Superior temporal gyrus (tissue), 1 donor: ENCODE measurements at regions not wholly inside any gene's neighbourhood (a gene's known extent, or its start where the extent isn't known, plus 50 kb on each side); places are given as distances from the start of the nearest gene placed in this dataset.
"Not testable (repeated sequence)": the region's sequence is repeated elsewhere in the genome, so short reads cannot be mapped to it uniquely, and the experiment has no call there.

Experiments
- DNase-seq: peaks from one replicate; pipeline ENCODE4 v3.0.0-alpha.2; 2016; ENCODE audit errors: extremely low spot score

DNA sequence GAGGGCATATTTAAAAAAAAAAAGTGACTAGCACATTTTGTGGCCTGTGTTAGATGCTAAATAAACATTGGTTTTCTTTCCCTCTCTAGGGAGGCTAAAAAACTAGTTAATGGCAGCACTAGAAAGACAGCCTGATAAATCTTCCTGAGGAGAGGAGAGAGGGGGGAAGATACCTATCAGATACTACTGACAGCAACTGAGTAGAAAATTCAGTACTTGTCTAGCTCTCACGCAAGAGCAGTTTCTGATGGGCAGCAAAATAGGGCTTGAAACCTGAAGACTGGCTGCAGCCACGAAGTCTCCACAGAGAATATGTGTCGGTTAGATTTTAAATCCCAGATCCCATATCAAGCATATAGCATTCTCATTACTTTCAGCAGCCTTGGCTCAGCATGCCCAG, 388.2 kb downstream of the KCNA4 start:
- no peak for DNase-seq

DNA sequence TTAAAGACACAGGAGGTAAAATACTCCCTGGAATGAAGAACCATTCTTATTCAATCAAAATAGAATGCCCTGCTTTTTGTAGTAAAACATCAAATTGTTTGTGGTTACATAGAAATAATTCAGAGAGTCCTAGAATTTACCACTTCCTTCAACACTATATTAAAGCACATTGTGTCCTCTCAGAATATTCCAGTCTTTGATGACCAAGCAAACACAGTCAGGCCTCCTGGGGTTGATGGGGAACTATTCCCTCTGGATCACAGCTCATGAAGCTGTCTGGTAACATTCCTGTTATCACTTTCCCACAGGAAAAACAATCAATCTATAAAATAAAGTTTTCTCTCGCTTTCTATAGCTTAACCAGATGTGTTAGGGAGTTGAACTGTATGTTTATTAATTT, 389.3 kb downstream of the KCNA4 start:
- no peak for DNase-seq

DNA sequence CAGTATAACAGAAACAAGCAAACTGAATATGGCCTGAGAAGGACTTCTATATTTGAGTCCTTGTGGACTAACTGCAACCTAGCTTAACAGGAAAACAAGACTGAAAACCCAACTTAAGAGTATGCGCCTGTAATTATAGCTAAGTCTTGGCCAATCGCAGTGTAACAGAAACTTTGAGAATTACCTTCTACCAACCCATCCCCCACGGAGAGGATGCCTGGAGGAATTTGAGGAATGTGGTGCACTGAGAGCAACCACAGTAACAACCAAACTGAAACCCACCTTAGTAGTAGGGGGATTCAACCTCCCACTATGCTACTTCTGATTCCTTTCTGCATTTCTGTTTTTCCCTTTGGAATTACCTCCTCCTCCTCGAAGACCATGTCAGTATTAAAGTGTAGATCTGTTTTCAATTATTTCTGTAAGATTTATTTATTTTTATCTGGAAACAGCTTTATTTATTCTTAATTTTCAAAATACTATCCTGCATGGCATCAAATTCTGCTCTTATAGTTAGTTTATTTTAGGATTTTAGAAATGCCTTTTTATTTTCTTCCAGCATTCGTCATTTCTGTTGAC, 393.6 kb downstream of the KCNA4 start:
- no peak for DNase-seq

DNA sequence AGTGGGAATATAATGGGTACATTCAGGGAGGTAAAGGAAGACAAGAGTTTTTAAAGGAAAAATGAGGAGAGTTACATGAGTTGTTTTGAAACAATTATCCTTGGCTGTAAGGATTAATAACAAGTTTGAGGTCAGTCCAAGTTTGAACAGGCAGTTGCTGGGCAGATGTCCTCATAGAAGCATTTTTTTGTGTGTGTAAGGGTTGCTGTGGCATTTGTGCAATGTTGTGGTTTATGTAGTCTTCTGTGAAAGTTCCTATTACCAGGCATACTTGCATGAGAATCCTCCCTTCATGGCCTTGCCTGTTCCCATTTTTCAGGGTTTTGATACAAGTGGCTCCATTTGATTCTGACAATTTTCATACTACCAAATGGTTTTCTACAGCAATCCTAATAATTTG, 400.2 kb downstream of the KCNA4 start:
- DNase-seq, result no peak

DNA sequence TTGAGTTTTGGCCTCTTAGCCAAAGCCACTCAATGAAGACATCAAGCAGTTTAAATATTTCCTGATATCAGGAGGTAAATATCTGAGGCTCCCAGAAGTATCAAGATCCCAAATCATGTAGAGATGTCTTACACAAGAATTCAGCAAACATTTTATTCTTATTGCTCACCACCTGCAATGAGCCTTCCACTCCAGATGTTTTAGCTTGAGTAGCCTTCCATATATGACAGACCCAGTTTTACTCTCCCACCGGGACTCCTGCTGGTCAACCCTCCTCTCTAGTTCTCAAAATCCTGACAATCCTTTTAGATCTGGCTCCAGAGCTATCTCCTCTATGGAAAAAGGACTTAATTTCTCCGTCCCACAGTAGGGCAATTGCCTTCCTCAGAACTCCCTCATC, 404.4 kb downstream of the KCNA4 start:
- DNase-seq, result no peak

DNA sequence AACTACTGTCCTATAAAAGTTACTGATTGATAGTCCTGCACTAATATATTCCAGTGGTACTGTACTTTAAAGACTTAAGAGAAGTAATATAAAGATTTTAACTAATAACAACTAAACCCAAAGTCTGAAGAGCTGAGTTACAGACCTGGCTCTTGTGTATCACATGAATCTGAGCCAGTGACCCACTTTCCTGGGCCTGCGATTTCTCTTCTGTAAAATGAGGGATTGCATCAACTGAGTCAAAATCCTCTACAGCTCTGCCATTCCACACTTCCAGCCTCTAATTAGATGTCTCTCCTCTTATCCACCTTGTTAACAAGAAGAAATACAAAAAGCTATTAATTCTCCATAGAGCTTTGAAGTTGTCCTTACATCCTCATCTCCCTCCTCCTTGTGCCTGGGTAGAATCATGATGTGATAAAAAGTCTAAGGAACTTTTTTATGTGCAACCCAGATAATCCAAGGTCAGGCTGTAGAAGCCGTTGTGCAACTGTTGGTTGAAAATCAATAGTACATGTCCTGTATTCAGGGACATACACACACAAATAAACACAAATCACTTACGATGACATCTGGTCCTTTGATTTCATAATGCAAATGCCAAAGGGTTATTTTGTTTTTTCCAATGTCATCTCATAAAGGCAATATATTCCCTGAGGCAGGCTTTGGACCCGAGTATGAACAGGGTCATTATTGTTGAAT, 410.3 kb downstream of the KCNA4 start:
- no peak for DNase-seq

DNA sequence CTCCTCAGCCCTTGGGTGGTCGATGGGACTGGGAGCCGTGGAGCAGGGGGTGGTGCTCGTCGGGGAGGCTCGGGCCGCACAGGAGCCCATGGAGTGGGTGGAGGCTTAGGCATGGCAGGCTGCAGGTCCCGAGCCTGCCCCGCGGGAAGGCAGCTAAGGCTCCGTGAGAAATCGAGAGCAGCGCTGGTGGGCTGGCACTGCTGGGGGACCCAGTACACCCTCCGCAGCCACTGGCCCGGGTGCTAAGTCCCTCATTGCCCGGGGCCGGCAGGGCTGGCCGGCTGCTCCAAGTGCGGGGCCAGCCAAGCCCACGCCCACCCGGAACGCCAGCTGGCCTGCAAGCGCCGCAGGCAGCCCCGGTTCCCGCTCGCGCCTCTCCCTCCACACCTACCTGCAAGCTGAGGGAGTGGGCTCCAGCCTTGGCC, 416.7 kb downstream of the KCNA4 start:
- not testable (repeated sequence) for DNase-seq

DNA sequence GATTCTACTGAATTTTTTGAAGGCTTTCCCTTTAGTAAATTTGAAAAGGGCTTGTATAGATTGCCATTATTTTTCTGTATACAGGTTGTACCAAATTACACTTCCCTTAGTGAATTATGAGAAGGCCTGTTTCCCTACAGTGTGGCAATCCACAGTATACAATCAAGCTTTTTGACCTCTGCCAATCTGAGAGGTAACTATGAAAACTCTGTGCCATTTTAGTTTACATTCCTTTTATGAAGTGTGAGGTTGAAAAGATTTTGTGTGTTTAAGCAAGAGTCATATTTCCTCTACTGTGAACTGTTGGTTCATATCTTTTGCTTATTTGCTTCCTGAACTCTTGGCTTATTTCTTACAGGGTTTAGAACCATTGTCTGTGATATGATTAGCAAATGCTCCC, 432.5 kb downstream of the KCNA4 start:
- no peak for DNase-seq

DNA sequence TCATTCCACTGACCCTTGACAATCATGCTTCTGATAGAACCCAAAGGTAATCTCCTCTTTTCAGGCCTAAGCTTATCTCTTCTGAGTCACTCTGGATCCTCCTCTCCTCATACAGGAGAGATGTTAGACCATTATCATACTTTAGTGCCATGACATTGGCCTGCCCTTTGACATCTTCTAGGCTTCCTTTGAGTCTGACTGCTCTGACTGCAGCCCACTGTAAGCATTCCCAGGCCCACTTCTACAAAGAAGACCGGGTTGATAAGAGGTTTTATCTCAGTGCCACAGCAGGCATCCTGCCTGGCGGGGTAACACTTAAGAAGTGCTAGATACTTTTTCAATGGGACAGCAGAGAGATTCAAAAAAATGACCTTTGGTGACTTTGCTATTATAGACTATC, 438.0 kb downstream of the KCNA4 start:
- no peak for DNase-seq

DNA sequence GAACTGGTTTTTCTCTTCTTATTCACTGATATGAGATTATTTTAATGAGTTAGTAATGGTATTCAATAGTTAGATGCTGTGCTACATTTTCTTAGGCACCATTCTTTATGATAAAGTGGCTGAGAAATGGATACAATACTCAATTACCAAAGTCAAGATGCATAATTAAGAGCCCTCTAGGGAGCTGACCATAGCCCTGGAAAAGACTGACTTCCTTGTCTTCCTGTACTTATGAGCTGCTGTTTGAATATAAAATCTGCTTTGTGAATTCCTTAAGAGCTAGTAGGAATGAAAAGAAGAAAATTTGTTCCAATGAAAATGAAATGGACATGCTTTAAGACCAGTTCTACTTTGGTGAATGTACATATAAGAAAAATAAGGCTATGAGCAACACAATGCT, 452.3 kb downstream of the KCNA4 start:
- no peak for DNase-seq

DNA sequence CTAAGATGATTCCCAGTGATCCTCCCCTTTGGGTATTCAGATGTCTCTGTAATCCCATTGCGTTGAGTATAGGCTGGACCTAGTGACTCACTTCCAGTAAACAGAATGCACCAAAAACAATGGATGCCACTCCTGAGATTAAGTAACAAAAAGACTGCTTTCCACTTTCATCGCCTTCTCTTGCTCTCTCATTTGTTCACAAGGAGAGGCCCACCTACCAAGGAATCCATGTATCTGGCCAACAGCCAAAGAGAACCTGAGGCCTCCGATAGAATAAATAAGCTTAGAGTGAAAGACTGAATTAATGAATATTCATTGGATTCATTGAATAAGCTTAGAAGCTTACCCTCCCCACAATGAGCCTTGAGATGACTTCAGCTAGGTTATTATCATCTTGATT, 454.6 kb downstream of the KCNA4 start:
- no peak for DNase-seq

DNA sequence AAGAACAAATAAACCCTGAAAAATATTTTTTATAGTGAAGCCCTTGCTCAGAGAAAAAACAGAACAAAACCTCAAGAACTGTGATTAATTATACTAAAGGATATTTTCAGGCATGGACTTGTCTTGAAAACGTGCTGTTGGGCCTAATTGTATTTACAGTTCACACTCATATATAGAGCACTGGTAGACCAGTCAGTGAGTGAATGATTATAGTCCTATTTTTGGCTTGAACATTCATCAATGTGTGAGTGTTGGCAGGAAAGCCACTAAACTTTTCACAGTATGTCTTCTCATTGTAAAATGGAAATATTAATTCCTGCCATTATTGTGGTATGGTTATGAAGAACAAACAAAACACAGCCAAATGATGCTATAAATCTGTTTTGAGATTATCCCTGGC, 462.8 kb downstream of the KCNA4 start:
- DNase-seq, result no peak

DNA sequence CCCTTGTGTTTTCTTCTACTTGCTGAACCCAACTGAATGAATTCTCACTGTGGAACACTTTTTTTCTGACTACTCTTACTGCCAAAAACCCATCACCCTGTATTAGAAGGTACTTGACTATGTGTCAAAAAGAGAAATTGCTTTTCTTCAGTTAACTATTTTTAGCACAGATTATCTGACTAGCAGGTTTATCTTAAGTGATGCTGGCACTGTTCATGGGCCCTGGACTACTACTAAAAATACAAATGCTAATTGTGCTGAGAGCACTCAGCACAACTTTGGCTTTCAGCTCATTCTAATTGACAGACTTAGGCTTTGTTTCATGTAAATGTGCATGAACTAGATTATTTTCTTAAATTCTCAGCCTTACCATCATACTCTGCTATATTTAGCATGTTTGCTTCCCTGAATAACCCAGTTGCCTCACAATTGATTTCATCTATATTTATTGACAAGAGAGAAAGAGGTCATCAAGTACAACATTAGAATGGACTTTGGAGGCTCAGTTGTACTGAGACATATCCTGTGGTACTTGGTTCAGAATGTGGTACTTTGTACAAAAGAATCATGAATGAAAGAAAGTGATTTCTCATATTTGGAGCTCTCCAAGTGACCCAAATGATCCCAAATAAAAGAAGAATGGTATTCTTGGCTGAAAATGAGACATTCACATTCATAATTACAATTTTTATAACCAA, 478.3 kb downstream of the KCNA4 start:
- DNase-seq, result no peak

DNA sequence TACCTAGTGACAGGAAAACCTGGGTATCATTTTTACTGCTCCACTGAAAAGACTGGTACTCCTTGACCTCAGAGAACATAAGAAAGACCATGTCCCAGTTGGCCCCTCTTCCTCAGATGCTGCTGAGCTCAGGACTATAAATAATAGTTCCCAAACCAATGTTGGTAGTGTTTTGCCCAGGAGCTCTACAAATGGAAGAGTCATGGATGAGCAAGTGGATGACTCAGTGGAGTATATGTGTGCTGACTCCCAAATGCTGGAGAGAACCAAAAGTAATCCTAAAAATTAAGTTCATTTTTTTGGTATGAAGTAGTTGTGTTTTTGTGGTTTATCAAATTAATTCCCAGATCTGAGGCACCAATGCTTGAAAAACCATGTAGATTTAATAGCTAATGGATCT, 482.0 kb downstream of the KCNA4 start:
- DNase-seq, result no peak

DNA sequence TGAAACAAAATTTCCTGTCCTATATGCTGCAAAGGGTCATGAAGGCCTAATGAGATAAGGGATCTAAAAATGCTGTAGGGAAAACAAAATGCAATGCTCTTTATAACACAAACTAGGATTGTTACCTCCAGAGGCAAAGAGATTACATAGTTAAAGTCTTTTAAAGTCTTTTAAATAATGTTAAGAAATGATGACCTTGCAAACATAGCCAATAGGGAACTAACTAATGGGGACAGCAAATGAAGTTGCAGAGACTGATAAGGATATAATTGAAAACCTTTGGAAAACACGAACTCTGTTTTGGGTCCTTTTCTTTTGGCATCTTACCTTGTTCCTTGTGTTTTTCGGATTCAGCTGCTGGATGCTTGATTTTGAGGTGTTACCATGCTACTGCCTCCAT, 485.9 kb downstream of the KCNA4 start:
- DNase-seq, result no peak

DNA sequence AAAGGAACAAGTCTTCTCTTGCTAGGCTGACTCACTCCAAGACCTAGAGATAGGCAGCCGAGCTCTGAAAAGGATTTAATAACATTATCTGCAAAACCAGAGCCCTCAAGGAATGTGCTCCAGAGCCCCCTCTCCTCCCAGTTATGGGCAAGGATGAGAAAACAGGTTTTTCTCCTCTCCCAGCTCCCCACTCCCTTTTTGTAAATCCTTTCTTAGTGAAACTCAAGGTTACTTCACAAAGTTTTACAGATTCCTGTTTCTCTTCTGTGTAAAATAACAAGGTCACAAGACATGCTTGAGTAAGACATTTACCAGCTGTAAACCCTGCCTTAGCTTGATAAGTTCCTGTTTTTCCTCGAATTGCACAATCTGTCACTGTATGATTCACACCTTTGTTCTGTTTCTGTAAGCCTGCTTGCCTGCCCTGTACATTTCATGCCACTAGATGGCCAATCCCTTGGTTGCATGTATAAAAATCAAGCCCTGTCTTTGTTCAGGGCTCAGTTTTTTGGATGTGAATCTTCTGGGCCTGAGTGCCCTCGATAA, 489.4 kb downstream of the KCNA4 start:
- no peak for DNase-seq

DNA sequence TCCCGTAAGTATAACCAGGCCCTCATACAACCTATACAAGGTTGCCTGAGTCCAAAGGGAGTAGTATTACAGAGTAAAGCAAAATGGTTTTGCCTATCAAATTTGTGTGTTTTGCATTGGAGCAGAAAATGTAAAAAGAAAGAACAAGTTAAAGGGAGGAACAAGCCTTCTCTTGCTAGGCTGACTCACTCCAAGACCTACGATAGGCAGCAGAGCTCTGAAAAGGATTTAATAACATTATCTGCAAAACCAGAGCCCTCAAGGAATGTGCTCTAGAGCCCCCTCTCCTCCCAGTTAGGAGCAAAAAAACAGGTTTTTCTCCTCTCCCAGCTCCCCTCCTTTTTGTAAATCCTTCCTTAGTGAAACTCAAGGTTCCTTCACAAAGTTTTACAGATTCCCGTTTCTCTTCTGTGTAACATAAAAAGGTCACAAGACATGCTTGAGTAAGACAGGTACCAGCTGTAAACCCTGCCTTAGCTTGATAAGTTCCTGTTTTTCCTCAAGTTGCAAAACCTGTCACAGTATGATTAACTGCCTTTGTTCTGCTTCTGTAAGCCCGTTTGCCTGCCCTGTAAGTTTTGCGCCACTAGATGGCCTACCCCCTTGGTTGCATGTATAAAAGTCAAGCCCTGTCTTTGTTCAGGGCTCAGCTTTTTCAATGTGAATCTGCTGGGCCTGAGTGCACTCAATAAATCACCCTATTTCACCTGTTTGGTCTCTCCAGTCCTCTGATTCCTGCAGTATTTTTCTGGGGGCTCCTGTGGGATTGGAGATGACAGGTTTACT, 498.2 kb downstream of the KCNA4 start:
- DNase-seq, result no peak

DNA sequence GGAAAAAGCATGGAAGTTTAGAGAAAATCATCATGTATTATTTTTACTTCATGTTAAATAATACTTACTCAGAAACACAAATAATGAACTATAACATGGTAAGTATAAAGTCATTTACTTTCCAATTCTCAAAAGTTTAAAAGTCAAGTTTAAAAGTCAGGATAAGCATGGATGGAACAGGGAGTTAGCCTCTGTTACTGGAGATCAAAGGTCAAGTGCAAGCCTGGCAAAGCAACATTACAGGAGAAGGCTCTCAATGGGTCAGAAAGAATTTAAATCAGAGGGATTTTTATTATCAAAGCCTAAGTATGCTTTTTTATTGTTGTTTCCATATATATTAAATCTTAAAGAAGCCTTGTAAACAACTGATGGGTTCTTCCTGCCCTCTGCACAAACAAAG, 505.4 kb downstream of the KCNA4 start:
- DNase-seq, result no peak

DNA sequence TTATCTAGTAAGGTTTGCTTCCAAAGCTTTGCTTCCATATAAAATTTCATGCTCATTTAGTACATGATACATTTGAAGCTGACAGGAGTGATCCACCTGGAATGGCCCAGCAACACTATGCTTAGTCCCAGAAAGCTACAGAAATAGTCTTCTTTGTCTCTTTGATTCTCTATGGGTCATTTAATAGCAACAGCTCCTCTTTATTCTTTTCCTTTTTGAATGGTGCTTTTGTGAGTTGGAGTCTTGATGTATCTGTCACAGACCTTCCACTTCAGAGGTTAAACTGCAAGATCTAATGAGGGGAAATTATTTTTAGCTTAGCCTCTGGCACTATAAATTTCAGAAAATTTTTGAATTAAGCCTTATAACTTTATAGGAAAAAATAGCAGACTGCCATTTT, 509.5 kb downstream of the KCNA4 start:
- no peak for DNase-seq

DNA sequence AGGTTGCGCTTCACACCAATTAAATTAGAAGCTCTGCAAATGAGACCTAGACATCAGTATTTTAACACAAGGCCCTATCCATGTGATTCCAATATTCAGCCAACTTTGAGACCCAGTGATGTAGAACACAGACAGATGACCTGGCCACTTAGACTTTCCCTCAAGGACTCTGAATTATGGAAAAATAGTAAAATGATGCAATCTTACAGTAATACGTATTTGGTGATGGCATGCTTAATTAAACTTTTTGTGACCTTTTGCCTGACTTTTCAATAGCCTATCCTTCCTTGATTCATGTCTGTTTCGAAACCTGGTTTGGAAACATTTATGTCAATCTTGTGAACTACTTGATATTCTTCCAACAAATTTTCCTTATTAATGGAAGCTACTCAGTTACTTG, 521.2 kb downstream of the KCNA4 start:
- no peak for DNase-seq

DNA sequence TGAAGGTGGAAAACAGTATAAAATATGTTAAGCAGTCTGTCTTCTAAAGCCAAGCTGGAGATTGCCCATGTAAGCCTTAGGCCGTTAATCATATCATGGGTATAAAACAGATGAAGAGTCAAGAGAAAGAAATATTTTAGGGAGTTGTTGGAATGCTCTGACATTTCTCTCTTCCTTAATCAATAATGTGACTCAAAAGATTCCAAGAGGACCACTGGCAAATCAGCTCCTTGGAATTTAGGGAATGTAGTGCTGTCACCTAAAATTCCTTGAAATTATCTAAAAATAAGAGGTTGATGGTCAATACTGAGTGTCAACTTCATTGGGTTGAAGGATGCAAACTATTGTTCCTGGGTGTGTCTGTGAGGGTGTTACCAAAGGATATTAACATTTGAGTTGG, 525.9 kb downstream of the KCNA4 start:
- DNase-seq, result no peak

DNA sequence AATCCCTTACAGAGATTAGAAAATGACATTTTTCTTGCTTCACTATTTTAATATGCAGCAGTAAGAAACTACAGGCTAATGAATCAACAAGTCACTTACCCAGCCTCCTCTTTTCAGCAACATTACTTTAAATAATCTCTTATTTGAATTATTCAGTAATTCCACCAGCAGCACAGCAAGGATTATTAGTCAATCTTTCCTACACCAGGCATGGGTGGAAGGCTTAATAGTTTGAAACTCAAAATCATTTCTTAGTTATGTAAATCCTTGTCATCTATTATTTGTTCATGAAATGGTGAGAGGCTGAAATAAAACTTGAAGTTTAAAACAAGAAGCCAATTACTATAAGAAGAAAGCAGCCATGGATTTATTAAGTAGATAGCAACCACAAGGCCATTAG, 530.5 kb downstream of the KCNA4 start:
- no peak for DNase-seq
